H1 (cell line): ENCODE measurements at regions not wholly inside any gene's neighbourhood (a gene's known extent, or its start where the extent isn't known, plus 50 kb on each side); places are given as distances from the start of the nearest gene placed in this dataset.

Experiments
- CTCF ChIA-PET: fragments of 300-600 bp; sonication (Branson Sonifier 250); formaldehyde crosslinking; loops from one replicate; lab custom pipeline; 2021; ENCODE audit not compliant: partially characterized antibody; lab: Charles Lee
- POLR2A ChIA-PET: fragments of 300-600 bp; sonication (Branson Sonifier 250); formaldehyde crosslinking; loops from one replicate; lab custom pipeline; 2021; ENCODE audit warnings: inconsistent platforms; ENCODE audit not compliant: partially characterized antibody; lab: Charles Lee
- DNase-seq, 2 experiments: peaks; one replicate each; pipeline versions ENCODE4 v3.0.0 to v3.0.0-alpha.2; 2010 to 2022; ENCODE audit warnings: low spot score in 2 of 2, low read depth in 1 of 2, mixed read lengths in 1 of 2
- FAIRE-seq: peaks from 2 replicates; lab custom pipeline; 2011; peaks lifted over from hg19 to GRCh38; lab: Jason Lieb, UNC
- H2AFZ ChIP-seq: 2 replicates; pipeline ENCODE4 v1.8.1; 2012; ENCODE audit warnings: low read length, inconsistent platforms
- H2AK5ac ChIP-seq: 2 replicates; pipeline ENCODE4 v1.6.1; 2013; ENCODE audit warnings: low read depth, low read length
- H2BK120ac ChIP-seq: replicated peaks from 2 replicates; pipeline ENCODE3; 2013; ENCODE audit warnings: low read depth, low read length, inconsistent platforms
- H2BK12ac ChIP-seq: 2 replicates; pipeline ENCODE4 v1.6.1; 2013; ENCODE audit warnings: low read depth, low read length
- H2BK15ac ChIP-seq: 2 replicates; pipeline ENCODE4 v1.6.1; 2013; ENCODE audit warnings: low read length
- H2BK20ac ChIP-seq: 2 replicates; pipeline ENCODE4 v1.6.1; 2013; ENCODE audit warnings: low read length
- H2BK5ac ChIP-seq: 2 replicates; pipeline ENCODE4 v1.6.1; 2013; ENCODE audit warnings: low read depth, low read length
- H3K14ac ChIP-seq: 2 replicates; pipeline ENCODE4 v1.6.1; 2013; ENCODE audit warnings: inconsistent platforms; ENCODE audit not compliant: insufficient read length
- H3K18ac ChIP-seq: 2 replicates; pipeline ENCODE4 v1.6.1; 2013; ENCODE audit warnings: low read length; ENCODE audit errors: extremely low read depth
- H3K23ac ChIP-seq: 2 replicates; pipeline ENCODE4 v1.6.1; 2013; ENCODE audit warnings: inconsistent platforms; ENCODE audit not compliant: insufficient read length
- H3K23me2 ChIP-seq: 2 replicates; pipeline ENCODE4 v1.6.1; 2013; ENCODE audit warnings: low read depth, low read length
- H3K27ac ChIP-seq: 2 replicates; pipeline ENCODE4 v1.6.1; 2011; ENCODE audit warnings: low read depth, low read length, inconsistent platforms
- H3K27me3 ChIP-seq, 4 experiments: replicated peaks in 1 of 4; 1 replicate in 1 of 4; 2 replicates in 3 of 4; pipeline versions ENCODE4 v1.6.1 to v1.8.1; 2011 to 2013; ENCODE audit warnings: low read length in 3 of 4, mild to moderate bottlenecking in 3 of 4, inconsistent platforms in 2 of 4, mixed read lengths in 2 of 4, moderate library complexity in 1 of 4; ENCODE audit not compliant: control insufficient read depth in 3 of 4, insufficient read depth in 3 of 4; ENCODE audit errors: extremely low read depth in 1 of 4
- H3K36me3 ChIP-seq, 4 experiments: 2 replicates each; pipeline versions ENCODE4 v1.6.1 to v1.8.1; 2011 to 2013; ENCODE audit warnings: mild to moderate bottlenecking in 4 of 4, low read length in 3 of 4, moderate library complexity in 2 of 4, control low read depth in 1 of 4, inconsistent platforms in 1 of 4; ENCODE audit not compliant: insufficient read depth in 4 of 4, control insufficient read depth in 2 of 4
- H3K4ac ChIP-seq: replicated peaks from 2 replicates; pipeline ENCODE3; 2013; ENCODE audit warnings: low read length, low read depth, mixed read lengths, inconsistent platforms; ENCODE audit not compliant: insufficient read length
- H3K4me1 ChIP-seq, 4 experiments: replicated peaks in 1 of 4; 1 replicate in 1 of 4; 2 replicates in 3 of 4; pipeline versions ENCODE4 v1.6.1 to v1.8.1; 2011 to 2013; ENCODE audit warnings: low read length in 3 of 4, inconsistent platforms in 2 of 4, mixed read lengths in 1 of 4; ENCODE audit not compliant: insufficient read depth in 4 of 4, control insufficient read depth in 3 of 4
- H3K4me2 ChIP-seq, 2 experiments: 2 replicates each; pipeline versions ENCODE4 v1.6.1 to v1.8.1; 2011 to 2013; ENCODE audit warnings: low read depth in 2 of 2, low read length in 2 of 2, control low read depth in 1 of 2, inconsistent platforms in 1 of 2, mild to moderate bottlenecking in 1 of 2; ENCODE audit not compliant: insufficient read depth in 1 of 2
- H3K4me3 ChIP-seq, 4 experiments: fragments of 200-600, 300-600 bp in 1 of 4; sonication (generic), shearing (Covaris generic), sonication (Bioruptor Twin) in 1 of 4; 2 replicates each; pipeline versions ENCODE4 v1.5.1 to v1.8.1; 2011 to 2016; ENCODE audit warnings: low read length in 4 of 4, low read depth in 3 of 4, control low read depth in 2 of 4, inconsistent platforms in 2 of 4, mild to moderate bottlenecking in 2 of 4, mixed read lengths in 1 of 4, moderate library complexity in 1 of 4; ENCODE audit not compliant: insufficient read depth in 2 of 4; ENCODE audit errors: extremely low read depth in 1 of 4
- H3K56ac ChIP-seq: replicated peaks from 2 replicates; pipeline ENCODE3; 2013; ENCODE audit warnings: low read depth, mild to moderate bottlenecking, mixed read lengths, low read length, inconsistent platforms; ENCODE audit not compliant: insufficient read length
- H3K79me1 ChIP-seq: 2 replicates; pipeline ENCODE4 v1.6.1; 2013; ENCODE audit warnings: low read depth, low read length, control low read depth
- H3K79me2 ChIP-seq, 2 experiments: 2 replicates each; pipeline versions ENCODE4 v1.6.1 to v1.8.1; 2012 to 2013; ENCODE audit warnings: low read length in 2 of 2, mild to moderate bottlenecking in 2 of 2, inconsistent platforms in 1 of 2; ENCODE audit not compliant: insufficient read depth in 2 of 2, control insufficient read depth in 1 of 2
- H3K9ac ChIP-seq, 4 experiments: replicated peaks in 1 of 4; 1 replicate in 1 of 4; 2 replicates in 3 of 4; pipeline versions ENCODE4 v1.6.1 to v1.8.1; 2011 to 2013; ENCODE audit warnings: low read depth in 3 of 4, low read length in 3 of 4, control low read depth in 2 of 4, mild to moderate bottlenecking in 2 of 4, moderate library complexity in 2 of 4, inconsistent platforms in 1 of 4; ENCODE audit errors: extremely low read depth in 1 of 4
- H3K9me3 ChIP-seq, 2 experiments: 2 replicates each; pipeline versions ENCODE4 v1.6.1 to v1.8.1; 2012 to 2013; ENCODE audit warnings: mild to moderate bottlenecking in 2 of 2, moderate library complexity in 2 of 2, control low read depth in 1 of 2, inconsistent platforms in 1 of 2, low read depth in 1 of 2, low read length in 1 of 2, mixed read lengths in 1 of 2; ENCODE audit not compliant: insufficient read depth in 2 of 2
- H4K20me1 ChIP-seq, 2 experiments: replicated peaks in 1 of 2; 2 replicates each; pipeline versions ENCODE3 to v1.8.1; 2011 to 2013; ENCODE audit warnings: inconsistent platforms in 2 of 2, low read length in 2 of 2, mild to moderate bottlenecking in 1 of 2; ENCODE audit not compliant: insufficient read depth in 2 of 2, control insufficient read depth in 1 of 2
- H4K5ac ChIP-seq: 2 replicates; pipeline ENCODE4 v1.6.1; 2013; ENCODE audit warnings: low read length, low read depth, mixed read lengths, inconsistent platforms; ENCODE audit not compliant: insufficient read length
- H4K8ac ChIP-seq: 2 replicates; pipeline ENCODE4 v1.8.0; 2013; ENCODE audit warnings: mild to moderate bottlenecking, moderate library complexity, low read length, inconsistent platforms; ENCODE audit not compliant: insufficient read depth; ENCODE audit errors: extremely low read depth
- H4K91ac ChIP-seq: replicated peaks from 2 replicates; pipeline ENCODE3; 2013; ENCODE audit warnings: low read length, mixed read lengths, inconsistent platforms; ENCODE audit not compliant: insufficient read length
- ATF2 ChIP-seq: IDR thresholded peaks from 2 replicates; pipeline ENCODE4 v1.6.1; 2012; ENCODE audit warnings: low read length, inconsistent platforms
- CEBPB ChIP-seq: IDR thresholded peaks from 2 replicates; pipeline ENCODE4 v1.6.1; 2012; ENCODE audit warnings: low read depth, low read length
- CHD2 ChIP-seq: IDR thresholded peaks from 2 replicates; pipeline ENCODE4 v1.6.1; 2012; ENCODE audit warnings: low read length, improper control_type of control experiment
- MAX ChIP-seq: IDR thresholded peaks from 2 replicates; pipeline ENCODE4 v1.6.1; 2012; ENCODE audit warnings: inconsistent platforms
- NRF1 ChIP-seq: IDR thresholded peaks from 2 replicates; pipeline ENCODE4 v1.6.1; 2011; ENCODE audit warnings: mild to moderate bottlenecking, low read depth, low read length, improper control_type of control experiment
- POLR2AphosphoS5 ChIP-seq: IDR thresholded peaks from 2 replicates; pipeline ENCODE4 v1.6.1; 2011; ENCODE audit warnings: low read depth, low read length
- RNF2 ChIP-seq: fragments of 200-900, 300-1000 bp; sonication (generic); IDR thresholded peaks from 2 replicates; pipeline ENCODE4 v1.7.1; 2016; ENCODE audit warnings: borderline replicate concordance, low read depth, mild to moderate bottlenecking, antibody characterized with exemption, low read length; ENCODE audit not compliant: poor library complexity, severe bottlenecking; ENCODE audit errors: missing control alignments
- ZNF274 ChIP-seq: IDR thresholded peaks from 2 replicates; pipeline ENCODE4 v1.7.0; 2012; ENCODE audit warnings: low read length, borderline replicate concordance; ENCODE audit errors: extremely low read depth
- WGBS, 2 experiments: shearing (Covaris generic) in 1 of 2; methylation state at CpG; one replicate each; pipeline versions ENCODE4 v1.1.6 to v1.1.7; 2013 to 2015; ENCODE audit warnings: low lambda C conversion rate in 2 of 2, mixed read lengths in 2 of 2, inconsistent platforms in 1 of 2, low coverage in 1 of 2, missing lambda C conversion rate in 1 of 2; ENCODE audit not compliant: insufficient replicate concordance in 2 of 2, insufficient coverage in 1 of 2, insufficient read length in 1 of 2; ENCODE audit errors: extremely low coverage in 1 of 2, missing lambda C conversion rate in 1 of 2; 5-methylcytosine and 5-hydroxymethylcytosine counted together

GRCh38 chr6:139925894-139926641 lies 551.6 kb upstream of the CITED2 start:
- 97% methylated on average over 11 of the region's 11 CpGs; no CpG with 5 or more reads in 1 of the 2 experiments for WGBS, 2 experiments
- Histone ChIP-seq H3K4me3 (no peak overlapping the region), H4K20me1 (no peaks in the 10 kb centered on the region), H3K9ac (no peak overlapping the region), H3K4ac (no peak overlapping the region), H2BK15ac (no peak overlapping the region), H2BK20ac (no peak overlapping the region), H3K18ac (no peak overlapping the region), H2BK12ac (no peak overlapping the region), H3K4me1 (no peaks in the 10 kb centered on the region), H4K91ac (no peak overlapping the region), H3K14ac (no peak overlapping the region), H3K27me3 (no peaks in the 10 kb centered on the region), H3K4me2 (no peak overlapping the region), H3K9me3 (no peaks in the 10 kb centered on the region), H2BK5ac (no peak overlapping the region), H3K23me2 (no peaks in the 10 kb centered on the region), H2AFZ (peak overlapping the region; percentile 48), H4K5ac (no peak overlapping the region), H3K27ac (no peak overlapping the region), H4K8ac (no peak overlapping the region), H3K79me1 (no peaks in the 10 kb centered on the region), H3K36me3 (0 out of 8 replicates have a peak, but pooled peaks cover 0 to 2% (median 0%) of the 10 kb centered on the region in 4 experiments), H3K79me2 (no peaks in the 10 kb centered on the region), H3K23ac (no peak overlapping the region), H2AK5ac (no peak overlapping the region), H2BK120ac (no peak overlapping the region), H3K56ac (no peak overlapping the region)
- ChIA-PET POLR2A (interaction anchor here (1.0 kb wide), 1 partner anchor 552 kb away, joined by 3 read pairs; the partner anchor contains the start of gene CITED2), CTCF (interaction anchor here (0.6 kb wide), 1 partner anchor 556 kb away, joined by 3 read pairs; no protein-coding TSS in a partner anchor)
- FAIRE-seq (no peak), DNase-seq (no peak)
- TF ChIP-seq NRF1: no peak
- no peak for TF ChIP-seq POLR2AphosphoS5
- TF ChIP-seq ATF2: no peak
- no peak for TF ChIP-seq MAX
- TF ChIP-seq ZNF274: no peak
- no peak for TF ChIP-seq CHD2
- no peak for TF ChIP-seq CEBPB
- no peak for TF ChIP-seq RNF2
